ENCODE measurements at regions not wholly inside any gene's neighbourhood (a gene's known extent, or its start where the extent isn't known, plus 50 kb on each side); places are given as distances from the start of the nearest gene placed in this dataset.

- no peak overlapping the region for H2BK120ac ChIP-seq (ENCODE audit: low read depth, low read length, poor library complexity, severe bottlenecking)
- Mint-ChIP-seq H3K27ac (no peak overlapping the region), H3K36me3 (ENCODE audit: insufficient read depth in 1 of 3, low read depth in 3 of 3) (peaks cover 23 to 47% (median 32%) of the 10 kb centered on the region in 3 experiments), H3K4me1 (peaks cover 0 to 7% of the 10 kb centered on the region in 2 experiments; a peak in 2 of 4 replicates), H3K9me3 (peaks cover 32 to 54% of the 10 kb centered on the region in 2 experiments), H3K4me3 (no peak overlapping the region), H3K27me3 (ENCODE audit: low read depth) (no peaks in the 10 kb centered on the region)
- DNase-seq, result no peak
- H2BK12ac ChIP-seq (ENCODE audit: insufficient read length, low read depth, low read length), result no peak overlapping the region
- no peaks in the 10 kb centered on the region for H3K23me2 ChIP-seq (ENCODE audit: insufficient read length, low read depth, low read length, poor library complexity, severe bottlenecking)
- no peaks in the 10 kb centered on the region for H3K79me1 ChIP-seq (ENCODE audit: insufficient read depth, low read depth, low read length, poor library complexity, severe bottlenecking)
- TF ChIP-seq CTCF (conservative IDR thresholded peaks at IDR 0.05), result no peak
- H3K4me2 ChIP-seq (ENCODE audit: insufficient read depth, insufficient read length, low read length), result no peak overlapping the region
- H3K4me1 ChIP-seq (ENCODE audit: insufficient read depth, low read length), result no peaks in the 10 kb centered on the region
- no peak overlapping the region for H3K23ac ChIP-seq (ENCODE audit: insufficient read length, low read depth, low read length)
- peaks cover 20% of the 10 kb centered on the region for H3K9me3 ChIP-seq (ENCODE audit: control insufficient read depth, low read depth, low read length)
- H3K27ac ChIP-seq (ENCODE audit: insufficient read length, low read depth, low read length), result no peak overlapping the region
- no peak overlapping the region for H2BK5ac ChIP-seq (ENCODE audit: insufficient read length, low read length)
- H3K14ac ChIP-seq (ENCODE audit: insufficient read depth, low read length), result no peak overlapping the region
- H3T11ph ChIP-seq (ENCODE audit: low read length), result no peak overlapping the region
- H2BK20ac ChIP-seq (ENCODE audit: low read depth, low read length, poor library complexity, severe bottlenecking), result no peak overlapping the region
- H3K56ac ChIP-seq (ENCODE audit: insufficient read length, low read depth, low read length), result no peak overlapping the region
- H3K79me2 ChIP-seq (ENCODE audit: insufficient read depth, low read length), result no peaks in the 10 kb centered on the region
- H4K20me1 ChIP-seq (ENCODE audit: control insufficient read depth, insufficient read depth, insufficient read length), result no peaks in the 10 kb centered on the region
- H2AFZ ChIP-seq (ENCODE audit: low read length), result no peak overlapping the region
- no peak overlapping the region for H3K9ac ChIP-seq (ENCODE audit: extremely low read depth, insufficient read length, low read length)
- H2BK15ac ChIP-seq (ENCODE audit: low read depth, low read length), result no peak overlapping the region
- no peak overlapping the region for H3K18ac ChIP-seq (ENCODE audit: insufficient read length, low read depth, low read length)
- H4K8ac ChIP-seq (replicated peaks; ENCODE audit: insufficient read length, low read depth, low read length), result no peak overlapping the region
- no peaks in the 10 kb centered on the region for H3K27me3 ChIP-seq (ENCODE audit: insufficient read depth, low read length)
- H2AK5ac ChIP-seq (ENCODE audit: insufficient read length, low read length), result no peak overlapping the region
- no peak overlapping the region for H4K5ac ChIP-seq (ENCODE audit: insufficient read length, low read depth, low read length)
- no peak overlapping the region for H3K4ac ChIP-seq (ENCODE audit: low read depth, low read length)
- H4K91ac ChIP-seq (ENCODE audit: insufficient read length, low read depth, low read length), result no peak overlapping the region
Observed at GRCh38 chr4:19254486-19254885, 997.2 kb upstream of the SLIT2 start.
